Head of caudate nucleus (tissue), 42 donors: ENCODE measurements at regions not wholly inside any gene's neighbourhood (a gene's known extent, or its start where the extent isn't known, plus 50 kb on each side); places are given as distances from the start of the nearest gene placed in this dataset.

Experiments used
- DNase-seq, 42 donors: peaks; one replicate each; pipeline versions ENCODE4 v3.0.0 to v3.0.0-alpha.2; 2020 to 2021; ENCODE audit warnings: mixed read lengths in 7 of 42
- intact Hi-C: fragments of 100-400 bp; cut with DNase I; formaldehyde crosslinking; loops from one replicate; pipeline ENCODE4 v1.15.0; 2022

DNA sequence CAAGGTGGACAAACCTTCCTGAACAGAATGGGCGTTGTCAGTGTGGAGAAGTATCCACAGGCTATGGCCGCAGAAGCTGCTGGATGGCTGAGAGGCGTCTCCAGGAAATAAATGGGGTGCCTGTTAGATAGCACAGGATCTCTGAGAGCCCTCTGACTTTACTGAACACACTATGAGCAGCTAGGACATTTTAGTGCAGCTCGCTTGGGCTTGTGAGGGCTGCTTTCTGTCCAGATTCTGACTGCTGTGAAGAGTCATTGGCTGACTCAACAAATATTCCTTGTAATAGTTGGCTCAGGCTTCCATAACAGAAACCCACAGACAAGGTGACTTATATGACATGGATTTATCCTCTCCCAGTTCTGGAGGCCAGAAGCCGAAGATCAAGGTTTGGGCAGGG is 100.2 kb upstream of the SNTG2 start:
- intact Hi-C loops: loop anchor here (10.0 kb wide), 1 partner anchor 694 kb away; no protein-coding TSS in a partner anchor
- DNase-seq: no peak

- no peak for DNase-seq
These were observed 102.5 kb upstream of the SNTG2 start for GRCh38 chr2:848099-848498.

GRCh38 chr2:847669-848068 is 103.0 kb upstream of the SNTG2 start:
- no peak for DNase-seq
- intact Hi-C loops: no loop called here

More at GRCh38 chr2:848099-848498, 102.5 kb upstream of the SNTG2 start:
- intact Hi-C loops: no loop called here

- no peak for DNase-seq
- intact Hi-C loops: no loop called here
These were observed 105.9 kb upstream of the SNTG2 start for GRCh38 chr2:844715-845114.

DNA sequence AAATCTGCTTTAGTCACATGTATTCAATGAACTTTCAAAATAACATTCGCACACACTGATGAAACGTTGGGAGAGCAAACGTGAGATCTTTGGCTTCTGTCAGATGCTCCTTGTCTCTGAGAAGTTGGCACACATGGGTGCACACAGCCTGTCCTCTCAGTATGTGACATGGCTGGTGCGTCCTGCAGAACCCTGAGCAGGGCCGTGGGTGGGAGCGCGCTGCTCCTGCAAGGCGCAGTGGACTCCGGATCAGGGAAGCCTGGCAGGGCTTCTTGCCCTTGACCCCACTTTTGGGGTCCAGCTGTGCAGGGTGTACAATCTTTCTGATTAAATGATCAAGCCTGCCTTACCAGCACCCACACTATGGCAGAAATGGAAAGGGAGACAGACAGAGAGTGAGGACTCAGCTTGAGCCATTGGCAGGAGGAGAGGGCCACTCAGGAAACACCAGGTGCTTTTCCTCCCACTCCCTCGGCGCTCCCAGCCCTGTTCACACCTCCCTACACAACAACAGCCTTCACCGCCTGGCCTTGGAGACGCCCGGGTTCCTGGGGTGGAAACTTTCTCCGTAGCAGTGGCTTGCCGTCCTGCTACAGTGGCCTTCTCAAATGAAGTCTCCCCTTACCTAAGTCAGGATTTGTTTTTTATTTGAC is 108.4 kb upstream of the SNTG2 start:
- intact Hi-C loops: no loop called here
- peak in 2 of 42 donors; percentile 31 to 35 for DNase-seq

DNA sequence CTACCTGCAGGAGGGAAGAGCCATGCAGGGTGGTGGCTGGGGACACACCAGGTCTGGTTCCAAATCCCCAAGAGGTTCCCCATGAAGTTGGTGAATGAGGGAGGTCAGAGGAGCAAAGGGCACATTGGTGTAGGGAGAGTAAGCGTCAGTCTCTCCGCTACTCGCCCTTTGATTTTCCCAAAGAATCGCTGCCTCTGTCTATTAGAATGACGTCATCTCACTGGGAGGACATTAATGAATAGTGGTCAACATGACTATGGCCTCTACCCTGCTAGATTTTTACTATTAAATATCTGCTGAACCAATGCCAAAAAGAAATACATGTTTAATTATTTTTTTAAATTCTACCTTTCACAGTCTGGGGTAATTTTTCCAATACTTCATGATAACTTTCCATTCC is 109.6 kb upstream of the SNTG2 start:
- DNase-seq: peak in 1 of 42 donors; percentile 21
- intact Hi-C loops: no loop called here

DNA sequence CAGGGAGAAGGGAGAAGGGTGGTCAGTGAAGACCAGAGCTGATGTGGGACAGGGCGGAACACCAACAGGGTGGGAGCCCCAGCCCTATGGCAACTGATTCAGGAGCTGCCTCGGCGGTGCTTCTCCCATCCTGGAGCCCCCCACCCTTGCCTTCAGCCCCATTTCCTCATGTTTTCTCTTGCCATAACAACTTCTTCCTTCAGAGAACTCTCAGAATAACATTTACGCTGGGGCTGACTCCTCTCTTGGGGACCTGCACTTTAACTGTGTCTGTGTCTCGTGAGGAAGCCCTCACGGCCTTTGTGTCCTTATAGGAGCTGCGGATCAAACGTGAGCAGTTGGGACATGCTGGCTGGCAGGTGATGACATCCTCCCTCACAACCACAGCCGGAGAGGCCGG is 116.4 kb upstream of the SNTG2 start:
- intact Hi-C loops: no loop called here
- DNase-seq: peak in 1 of 42 donors; percentile 24

DNA sequence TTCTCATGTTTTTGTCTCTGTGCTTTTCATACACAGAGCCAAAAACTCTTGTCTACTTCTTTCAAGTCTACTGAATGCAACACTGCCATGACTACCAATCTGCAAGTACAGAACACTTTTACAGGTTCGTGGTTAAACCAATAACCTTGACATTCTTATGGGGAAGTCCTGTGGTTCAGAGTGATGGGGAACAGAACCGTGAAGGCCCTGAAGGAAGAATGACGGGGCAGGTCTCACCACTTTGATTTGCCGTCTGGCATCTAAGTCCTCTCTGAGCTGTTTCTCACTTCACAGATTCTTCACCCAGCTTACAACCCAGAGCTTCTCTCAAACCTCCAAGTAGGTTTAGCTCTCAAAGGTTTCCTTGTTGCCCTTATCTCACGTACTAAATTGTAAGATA is 117.5 kb upstream of the SNTG2 start:
- intact Hi-C loops: no loop called here
- DNase-seq: peak in 1 of 42 donors; percentile 4

- intact Hi-C loops: no loop called here
- DNase-seq: peak in 1 of 42 donors; percentile 7
These were observed 118.0 kb upstream of the SNTG2 start for GRCh38 chr2:832635-833034.

DNA sequence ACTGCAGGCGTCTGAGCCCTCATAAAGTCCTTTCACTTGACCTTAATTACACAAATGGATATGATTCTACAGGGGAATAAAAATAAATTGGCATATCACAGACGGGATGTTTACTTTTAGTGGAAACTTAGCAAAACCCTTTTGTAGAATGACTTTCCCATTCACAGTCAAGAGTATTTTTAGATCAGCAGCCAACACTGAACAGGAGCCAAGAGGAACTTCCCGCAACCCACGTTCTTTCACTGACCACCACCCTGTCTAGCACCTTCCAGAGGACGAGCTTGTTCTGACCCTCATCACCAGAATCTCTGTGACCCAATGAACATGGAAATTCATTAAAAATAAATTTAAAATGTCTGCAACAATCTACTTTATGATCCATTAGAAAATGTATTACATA is 119.0 kb upstream of the SNTG2 start:
- peak in 1 of 42 donors; percentile 30 for DNase-seq
- intact Hi-C loops: no loop called here

GRCh38 chr2:831225-831536 is 119.5 kb upstream of the SNTG2 start:
- DNase-seq: peak in 1 of 42 donors; percentile 22
- intact Hi-C loops: no loop called here

DNA sequence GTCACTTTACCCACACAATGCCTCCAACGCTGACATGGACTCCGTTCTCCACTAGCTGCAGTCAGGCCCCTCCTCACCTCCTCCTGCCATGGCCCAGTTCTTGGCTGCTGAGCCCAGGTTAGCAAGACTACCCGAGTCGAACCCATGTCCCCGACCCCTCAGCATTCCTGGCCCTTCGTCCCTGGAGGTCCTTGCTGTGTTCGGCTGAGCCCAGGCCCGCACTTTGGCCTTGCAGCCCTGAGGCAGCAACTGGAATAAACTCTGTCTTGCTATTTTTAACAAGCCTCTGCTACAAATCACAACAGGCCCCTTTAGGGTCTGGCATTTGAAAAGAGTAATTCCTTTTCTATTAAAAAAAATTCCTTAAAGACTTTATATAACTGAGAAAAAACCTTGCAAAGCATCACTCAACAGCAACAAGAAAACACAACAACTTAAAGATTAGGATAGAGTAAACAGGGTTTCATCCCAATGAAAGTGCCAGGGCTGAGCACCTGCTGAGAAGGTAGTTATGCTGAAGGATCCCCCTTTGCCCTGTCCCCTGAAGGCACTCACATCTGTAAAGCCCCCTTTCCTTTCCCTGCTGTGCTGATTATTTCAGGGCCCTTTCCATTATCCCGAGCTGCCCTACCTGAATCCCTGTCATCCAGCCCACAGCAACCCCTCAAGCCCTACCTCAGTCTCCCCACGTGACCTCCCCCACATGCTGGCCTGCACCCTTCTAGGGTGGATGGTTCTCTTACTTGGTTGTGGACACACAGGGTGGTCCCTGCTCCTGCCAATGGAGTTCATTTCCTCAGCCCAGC is 120.0 kb upstream of the SNTG2 start:
- DNase-seq: peak in 1 of 42 donors; percentile 32
- intact Hi-C loops: no loop called here

DNA sequence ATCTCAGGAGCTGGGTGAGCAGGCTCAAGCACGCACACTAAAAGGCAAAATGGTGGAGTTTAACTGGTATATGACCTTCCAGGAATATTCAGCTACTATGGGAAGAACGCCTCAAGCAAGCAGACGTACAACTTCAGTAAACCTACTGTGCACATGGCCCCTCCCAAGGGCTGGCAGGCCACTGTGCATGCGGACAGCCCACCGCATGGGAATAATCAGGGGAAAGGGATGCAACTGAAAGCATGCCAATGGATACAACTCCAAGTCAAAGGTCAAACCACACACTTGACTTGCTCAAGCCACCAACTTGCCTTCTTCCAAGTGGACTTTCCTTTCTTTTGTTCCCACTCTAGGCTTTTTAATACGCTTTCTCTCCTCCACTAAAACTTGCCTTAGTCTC is 121.6 kb upstream of the SNTG2 start:
- intact Hi-C loops: no loop called here
- DNase-seq: no peak

GRCh38 chr2:824954-825353 is 125.7 kb upstream of the SNTG2 start:
- DNase-seq: no peak
- intact Hi-C loops: no loop called here

DNA sequence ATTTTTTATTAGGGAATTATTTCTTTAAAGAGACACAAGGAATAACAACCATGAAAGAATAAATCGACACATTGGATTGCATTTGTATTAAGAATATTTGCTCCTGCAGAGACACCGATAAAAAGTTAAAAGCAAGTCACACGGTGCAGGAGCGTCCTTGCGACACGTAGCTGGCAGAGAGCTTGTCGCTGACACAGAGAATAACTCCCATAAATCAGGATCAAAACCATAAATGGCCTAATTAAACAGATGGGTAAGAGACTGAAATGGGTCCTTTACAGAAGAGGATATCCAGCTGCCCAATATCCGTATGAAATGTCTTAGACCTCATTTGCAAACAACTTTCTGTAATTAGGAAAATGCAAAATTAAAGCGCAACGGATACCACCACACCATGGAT is 126.1 kb upstream of the SNTG2 start:
- intact Hi-C loops: no loop called here
- no peak for DNase-seq

GRCh38 chr2:821546-821945 is 129.1 kb upstream of the SNTG2 start:
- no peak for DNase-seq

DNA sequence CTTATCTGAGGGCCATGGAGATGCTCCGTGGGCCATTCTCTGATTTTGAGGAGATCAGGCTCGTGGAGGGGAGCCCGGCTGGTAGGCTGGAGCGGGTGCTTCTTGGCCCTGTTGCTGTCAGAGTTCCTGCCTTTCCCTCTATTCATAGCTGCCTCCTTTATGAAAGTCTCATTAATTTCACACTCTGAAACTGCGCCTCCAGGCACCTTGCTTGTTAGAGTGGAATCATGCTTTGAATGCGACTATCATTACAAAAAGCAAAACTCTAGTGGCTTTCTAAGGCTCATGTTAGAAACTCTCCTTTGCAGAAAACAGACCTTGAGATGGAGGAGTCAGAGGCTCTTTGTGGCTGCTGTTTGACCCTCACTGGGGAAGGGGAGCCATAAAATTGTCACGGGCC is 131.0 kb upstream of the SNTG2 start:
- peak in 1 of 42 donors; percentile 31 for DNase-seq
- intact Hi-C loops: no loop called here

More at GRCh38 chr2:821546-821945, 129.1 kb upstream of the SNTG2 start:
- intact Hi-C loops: no loop called here

DNA sequence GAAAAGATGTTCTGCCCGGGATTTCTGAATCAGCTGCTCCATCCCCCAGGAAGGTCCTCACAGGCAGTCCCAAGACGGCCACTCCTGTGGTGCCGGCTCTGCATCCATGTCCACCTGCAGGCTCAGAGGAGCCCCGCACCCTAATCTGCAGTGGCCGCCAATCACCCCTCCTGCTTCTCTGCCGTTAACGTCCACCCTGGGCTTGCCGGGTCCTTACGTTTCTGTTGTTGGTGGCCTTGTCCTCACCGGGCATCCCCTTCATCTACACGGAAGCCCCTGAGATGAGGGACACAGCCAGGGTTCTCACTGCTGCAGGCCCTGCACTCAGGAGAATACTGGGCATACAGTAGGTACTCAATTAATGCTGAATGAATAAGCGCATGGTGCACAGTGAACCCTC is 131.5 kb upstream of the SNTG2 start:
- peak in 1 of 42 donors; percentile 17 for DNase-seq
- intact Hi-C loops: no loop called here

- peak in 1 of 42 donors; percentile 15 for DNase-seq
- intact Hi-C loops: no loop called here
These were observed 133.2 kb upstream of the SNTG2 start for GRCh38 chr2:817336-818015.

GRCh38 chr2:816278-816677 is 134.4 kb upstream of the SNTG2 start:
- peak in 1 of 42 donors; percentile 19 for DNase-seq
- intact Hi-C loops: no loop called here
